GM21390 (cell line): ENCODE measurements at regions not wholly inside any gene's neighbourhood (a gene's known extent, or its start where the extent isn't known, plus 50 kb on each side); places are given as distances from the start of the nearest gene placed in this dataset.

Experiments used
- ATAC-seq: cut with Tn5 transposase; IDR thresholded peaks from one replicate; pipeline ENCODE4 v1.9.1; 2021; ENCODE audit not compliant: unreplicated experiment

DNA sequence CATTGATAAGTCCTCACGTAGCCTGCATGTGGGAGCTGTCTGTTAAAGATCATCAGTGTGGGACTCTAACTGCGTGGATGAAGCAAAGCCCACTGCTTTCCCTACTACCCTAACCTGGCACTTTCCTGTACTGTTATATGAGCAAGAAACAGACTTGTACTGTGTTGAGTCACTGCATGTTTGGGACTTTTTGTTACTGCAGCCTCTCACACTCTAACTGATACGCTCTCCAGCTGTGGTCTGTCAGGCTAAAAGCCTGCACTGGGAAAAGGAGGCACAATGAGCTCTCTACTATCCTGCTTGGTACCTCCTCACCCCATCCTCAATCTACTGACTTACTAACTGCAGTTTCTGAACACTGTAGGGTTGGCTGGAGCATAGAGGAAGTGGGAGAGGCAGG, 93.7 kb upstream of the PLET1 start:
- no peak for ATAC-seq

DNA sequence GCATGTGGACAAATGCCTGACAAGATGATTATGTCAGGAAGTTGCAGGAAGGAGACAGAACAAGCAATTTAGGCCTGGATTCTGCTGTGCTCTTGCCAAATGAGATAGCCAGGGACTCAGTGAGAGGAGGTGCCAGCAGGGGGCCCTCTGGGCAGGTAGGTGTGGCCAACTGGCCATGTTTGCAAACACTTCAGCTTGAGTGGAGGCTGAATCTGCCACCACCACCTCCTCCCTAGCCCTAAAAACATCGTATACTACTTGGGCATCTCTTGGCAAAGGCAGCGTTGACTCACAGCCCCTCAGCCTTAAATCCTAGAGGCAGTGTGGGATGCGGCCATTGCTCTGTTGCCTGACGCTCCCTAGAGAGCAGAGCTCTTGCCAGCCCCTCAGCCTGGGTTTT, 95.1 kb upstream of the PLET1 start:
- ATAC-seq = no peak

DNA sequence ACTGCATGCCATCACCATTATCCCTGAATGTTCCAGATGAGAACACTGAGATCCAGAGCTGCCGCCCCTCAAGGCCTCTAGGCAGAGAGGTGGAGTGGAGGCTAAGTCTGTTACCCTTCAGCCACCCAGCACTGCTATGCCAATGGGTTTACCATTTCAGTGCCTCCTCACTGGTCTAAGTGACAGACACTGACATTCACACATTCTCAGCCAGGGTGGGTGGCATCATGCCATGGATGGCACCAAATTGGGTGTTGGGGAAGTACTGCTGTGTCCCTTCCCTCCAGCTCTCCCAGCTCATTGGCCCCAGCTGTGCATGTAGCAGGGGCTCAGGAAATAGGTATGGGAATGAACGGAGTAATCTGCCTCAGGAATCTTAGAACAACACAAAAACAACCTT, 96.8 kb upstream of the PLET1 start:
- no peak for ATAC-seq

DNA sequence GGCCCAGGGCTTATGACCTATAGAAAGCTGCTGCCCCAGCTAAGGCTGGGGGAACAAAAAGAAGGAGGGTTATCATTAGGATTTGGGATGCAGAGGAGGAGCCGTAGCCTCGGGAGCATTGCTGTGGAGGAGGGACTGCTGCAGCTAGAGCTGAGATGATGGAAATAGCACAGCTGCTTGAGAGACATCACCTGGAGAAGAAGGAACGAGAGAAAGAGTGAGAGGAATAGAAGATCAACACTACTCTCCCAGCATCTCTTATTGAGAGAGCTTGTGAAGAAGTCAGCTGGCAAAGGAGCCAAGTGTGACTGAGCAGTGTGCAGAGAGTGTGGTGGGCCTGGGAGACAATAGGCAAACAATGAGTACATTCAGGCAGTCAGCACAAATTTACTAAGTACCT, 100.7 kb upstream of the PLET1 start:
- no peak for ATAC-seq

DNA sequence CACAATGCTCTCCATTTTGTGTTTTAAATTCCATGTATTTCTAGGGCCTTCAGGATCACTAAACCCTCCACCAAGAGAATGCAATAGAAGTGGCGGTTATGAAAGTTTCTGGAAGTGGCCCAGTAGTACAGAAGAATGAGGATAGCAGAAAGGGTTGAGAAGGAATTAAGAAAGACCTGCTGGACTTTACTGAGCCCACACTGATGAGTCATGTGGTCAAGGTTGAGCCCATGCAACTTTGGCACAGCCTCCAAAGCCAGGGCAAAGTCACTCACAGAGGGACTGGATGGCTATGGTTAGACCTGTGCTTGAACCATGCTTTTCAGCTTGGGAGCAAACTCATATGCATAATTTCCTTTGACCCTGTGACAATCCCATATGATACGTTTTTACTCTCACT, 102.9 kb upstream of the PLET1 start:
- ATAC-seq = no peak

DNA sequence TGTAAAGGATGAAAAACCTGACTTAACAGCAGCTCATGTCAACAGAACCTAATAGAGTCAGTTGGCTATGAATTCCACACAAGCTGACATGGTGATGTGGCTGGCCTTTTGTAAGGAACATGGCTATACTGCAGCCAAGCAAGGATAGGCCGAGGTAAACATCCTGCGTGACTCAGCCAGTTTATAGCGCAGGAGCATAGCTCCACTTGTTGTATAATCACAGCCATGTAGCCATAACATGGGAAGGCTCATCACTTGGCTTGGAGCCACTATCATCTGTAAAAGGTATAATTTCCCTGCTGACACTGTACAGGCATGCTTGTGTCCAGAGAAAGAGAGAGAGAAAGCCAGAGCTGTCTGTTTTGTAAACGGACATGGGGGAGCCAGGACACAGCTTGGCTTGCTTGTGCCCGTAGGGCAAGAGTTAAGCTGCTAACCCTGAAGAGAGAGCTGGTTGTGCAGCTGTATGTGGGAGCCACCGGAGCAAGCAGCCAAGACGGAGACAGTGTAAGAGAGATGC, 104.4 kb upstream of the PLET1 start:
- ATAC-seq = no peak

DNA sequence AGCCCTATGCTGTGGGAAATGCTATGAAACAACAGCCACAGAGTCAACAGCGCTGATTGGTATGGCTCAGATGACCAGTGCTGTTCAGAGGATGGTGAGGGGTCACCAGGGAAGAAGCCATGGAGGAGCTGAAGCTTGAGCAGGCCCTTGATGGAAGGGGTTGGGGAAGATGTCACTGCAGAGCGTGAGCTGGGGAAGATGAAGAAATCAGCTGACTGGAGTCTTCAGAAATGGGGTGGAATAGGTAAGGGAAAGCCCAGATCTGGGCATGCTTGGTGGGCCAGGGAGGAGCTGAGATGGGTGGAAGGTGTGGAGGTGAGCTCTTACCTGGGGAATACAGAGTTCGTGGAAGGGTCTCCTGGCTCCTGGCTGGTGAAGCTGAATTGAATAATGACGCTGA, 105.4 kb upstream of the PLET1 start:
- ATAC-seq = no peak

DNA sequence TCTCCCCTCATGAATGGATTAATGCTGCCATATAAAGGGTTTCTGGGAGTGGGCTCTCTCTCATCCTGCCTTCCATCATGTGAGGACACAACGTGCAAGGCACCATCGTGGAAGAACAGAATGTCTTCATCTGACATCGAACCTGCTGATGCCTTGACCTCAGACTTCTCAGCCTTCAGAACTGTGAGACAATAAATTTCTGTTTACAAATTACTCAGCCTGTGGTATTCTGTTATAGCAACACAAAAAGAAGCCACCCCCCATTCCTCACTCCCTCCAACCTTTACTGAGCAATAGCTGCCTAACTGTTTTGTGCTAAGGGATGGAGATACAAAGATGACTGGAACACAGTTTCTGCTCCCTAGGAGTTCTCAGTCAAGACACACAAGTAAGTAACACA, 106.1 kb upstream of the PLET1 start:
- no peak for ATAC-seq

DNA sequence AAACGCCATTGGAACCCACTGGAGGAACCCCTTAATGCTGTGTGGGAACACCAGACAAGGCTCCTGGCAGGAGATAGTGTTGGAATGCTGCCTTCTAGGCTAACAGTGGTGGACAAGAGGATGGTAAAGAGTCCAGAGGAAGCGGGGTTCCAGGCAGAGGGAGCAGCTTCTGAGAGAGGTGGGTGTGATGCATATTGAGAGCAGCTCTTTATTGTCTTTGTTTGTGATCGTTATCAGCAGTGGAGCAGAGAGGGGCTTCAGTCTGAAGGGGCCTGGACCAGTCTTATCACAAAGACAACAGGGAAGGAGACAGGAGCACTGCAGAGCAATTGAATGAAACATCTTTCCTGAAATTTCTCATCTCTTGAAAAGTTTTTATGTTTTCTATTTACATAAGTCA, 106.8 kb upstream of the PLET1 start:
- no peak for ATAC-seq

DNA sequence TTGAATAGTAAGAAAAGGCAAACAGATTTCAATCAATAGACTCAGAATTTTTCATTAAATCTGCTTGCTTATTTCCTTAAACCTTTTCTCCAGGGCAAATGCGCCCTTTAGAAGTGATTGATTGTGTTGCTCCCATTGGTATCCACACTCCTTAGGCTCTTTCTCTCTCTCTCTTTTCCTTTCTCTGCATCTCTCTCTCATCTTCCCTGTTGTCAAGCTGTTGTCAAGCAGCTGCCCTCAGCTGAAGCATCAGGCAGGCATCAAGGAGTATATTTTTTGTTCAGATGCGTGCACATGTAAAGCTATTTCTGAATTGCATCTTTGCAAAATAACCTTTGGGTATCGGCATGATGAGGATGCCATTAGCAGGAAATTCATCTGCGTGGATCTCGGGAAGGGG, 107.2 kb upstream of the PLET1 start:
- ATAC-seq = no peak

DNA sequence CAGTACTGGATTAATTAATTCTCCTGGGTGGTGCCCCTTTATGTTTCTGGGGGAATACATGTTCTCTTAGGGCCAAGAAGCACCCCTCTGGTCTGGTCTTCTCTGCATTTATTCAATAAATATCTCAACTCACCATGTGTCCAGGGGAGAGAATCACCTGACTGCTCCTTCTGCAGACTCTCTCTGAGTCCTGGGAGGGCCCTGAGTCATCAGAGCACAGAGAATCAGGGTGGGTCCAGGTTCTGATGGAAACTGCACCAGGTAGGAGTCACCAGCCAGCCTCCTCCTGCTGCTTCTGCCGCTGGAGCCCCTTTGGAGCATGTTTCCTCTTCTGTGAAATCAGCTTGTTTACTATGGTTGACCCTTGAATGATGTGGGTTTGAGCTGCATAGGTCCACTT, 107.7 kb upstream of the PLET1 start:
- no peak for ATAC-seq

DNA sequence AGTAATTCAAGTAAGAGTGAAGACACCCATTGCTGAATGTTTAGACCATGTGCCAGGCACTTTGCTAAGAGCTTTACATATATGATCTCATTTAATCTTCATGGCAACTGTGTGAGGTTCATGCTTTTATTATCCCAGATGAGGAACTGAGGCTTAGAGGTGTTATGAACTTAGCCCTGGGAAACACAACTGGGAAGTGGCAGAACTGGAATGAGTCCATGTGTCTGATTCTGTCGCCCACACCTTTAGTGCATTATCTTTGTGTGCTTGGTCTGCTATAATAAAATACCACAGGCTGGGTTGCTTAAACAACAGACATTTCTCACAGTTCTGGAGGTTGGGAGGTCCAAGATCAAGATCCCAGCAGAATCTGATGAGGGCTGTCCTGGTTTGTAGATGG, 108.7 kb upstream of the PLET1 start:
- ATAC-seq = no peak

DNA sequence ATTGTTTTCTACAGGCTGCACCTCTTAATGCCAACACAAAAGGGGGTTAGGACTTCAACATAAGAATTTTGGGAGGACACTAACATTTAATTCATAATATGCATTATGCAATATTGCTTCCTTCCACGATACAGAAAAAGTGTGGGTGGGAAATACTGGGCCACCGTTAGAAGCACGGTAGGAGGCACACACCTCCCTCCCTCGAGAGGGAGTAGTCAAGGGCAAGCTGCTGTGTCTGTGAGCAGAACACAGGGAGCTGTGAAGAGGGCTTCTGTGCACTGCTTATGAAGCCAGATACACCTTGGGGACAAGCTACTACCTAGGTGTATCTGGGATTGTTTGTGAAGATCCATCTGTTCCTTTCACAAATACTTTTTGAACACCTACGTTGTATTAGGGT, 109.3 kb upstream of the PLET1 start:
- no peak for ATAC-seq

DNA sequence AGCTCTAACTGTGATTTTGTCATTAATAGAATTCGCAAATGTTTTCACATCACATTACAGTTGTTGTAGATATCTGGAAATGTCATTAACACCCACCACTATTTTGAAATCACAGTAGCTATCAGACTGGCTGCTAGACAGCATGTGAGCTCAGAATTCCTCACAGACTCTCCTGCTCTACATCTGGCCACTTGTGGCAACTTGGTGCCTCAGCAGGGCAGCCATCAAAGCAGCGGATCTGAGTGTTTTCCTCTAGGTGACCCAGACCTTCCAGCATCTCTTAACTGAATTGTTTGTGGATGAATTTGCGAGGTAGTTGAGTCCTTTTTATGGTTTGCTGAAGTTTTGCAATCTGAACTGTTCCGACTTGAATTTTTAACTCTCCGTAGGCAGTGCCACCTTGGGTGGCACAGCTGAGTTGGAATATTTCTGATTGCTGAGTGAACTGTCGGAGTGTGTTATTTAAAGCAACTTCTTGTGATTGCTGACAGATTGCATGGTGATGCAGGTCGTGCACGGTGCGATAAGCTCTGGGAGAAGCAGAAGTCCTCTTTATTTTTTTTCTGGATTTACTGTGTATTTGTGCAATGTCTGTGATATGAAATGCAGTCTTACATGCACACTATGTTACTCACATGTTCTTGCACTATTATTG, 114.0 kb upstream of the PLET1 start:
- no peak for ATAC-seq

DNA sequence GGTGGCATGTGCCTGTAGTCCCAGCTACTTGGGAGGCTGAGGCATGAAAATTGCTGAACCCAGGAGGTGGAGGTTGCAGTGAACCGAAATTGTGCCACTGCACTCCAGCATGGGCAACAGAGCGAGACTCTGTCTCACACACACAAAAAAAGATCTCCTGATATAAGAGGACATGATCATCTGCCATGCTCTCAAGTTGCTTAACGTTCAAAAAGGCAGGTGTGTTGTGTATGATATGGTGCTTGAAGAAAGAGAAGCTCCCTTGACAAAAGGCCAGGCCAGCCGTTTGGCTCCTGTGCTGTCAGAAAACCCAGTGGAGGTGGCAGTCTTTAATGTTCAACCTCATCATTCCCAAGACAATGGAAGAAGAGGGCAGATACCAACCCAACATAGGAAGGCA, 117.3 kb upstream of the PLET1 start:
- no peak for ATAC-seq

DNA sequence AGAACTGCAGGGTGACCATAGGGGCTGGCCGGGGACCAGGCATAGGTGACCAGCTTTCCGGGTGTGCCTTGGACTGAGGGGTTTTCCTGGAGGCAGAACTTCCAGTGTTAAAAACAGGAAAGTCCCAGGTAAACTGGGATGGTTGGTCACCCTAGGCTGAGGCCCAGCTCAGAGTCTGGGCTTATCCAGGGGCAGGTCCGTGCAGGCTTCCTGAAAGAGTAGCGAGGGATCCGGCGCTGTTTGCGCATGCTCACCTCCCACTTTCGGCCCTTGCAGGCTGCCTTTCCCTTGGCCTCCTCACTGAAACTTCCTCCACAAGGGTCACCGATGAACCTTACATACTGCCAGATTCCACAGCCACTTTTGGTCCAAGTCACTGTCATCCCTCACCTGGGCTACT, 119.8 kb upstream of the PLET1 start:
- ATAC-seq = no peak

DNA sequence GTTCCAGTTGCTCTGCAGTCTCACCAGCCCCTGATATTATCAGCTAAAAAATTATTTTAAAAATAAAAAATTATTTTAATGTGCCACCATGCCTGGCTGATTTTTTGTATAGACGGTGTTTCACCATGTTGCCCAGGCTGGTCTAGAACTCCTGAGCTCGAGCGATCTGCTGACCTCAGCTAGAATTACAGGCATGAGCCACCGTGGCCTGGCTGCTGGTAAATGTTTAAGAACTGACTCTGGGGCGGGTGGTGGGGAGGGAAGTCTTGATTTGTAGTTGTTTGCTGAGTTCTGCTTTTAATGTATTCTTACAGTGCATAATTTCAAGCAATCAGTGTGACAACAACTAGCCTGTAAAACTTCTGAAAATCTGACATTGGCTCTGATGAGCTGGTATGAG, 120.9 kb upstream of the PLET1 start:
- no peak for ATAC-seq

DNA sequence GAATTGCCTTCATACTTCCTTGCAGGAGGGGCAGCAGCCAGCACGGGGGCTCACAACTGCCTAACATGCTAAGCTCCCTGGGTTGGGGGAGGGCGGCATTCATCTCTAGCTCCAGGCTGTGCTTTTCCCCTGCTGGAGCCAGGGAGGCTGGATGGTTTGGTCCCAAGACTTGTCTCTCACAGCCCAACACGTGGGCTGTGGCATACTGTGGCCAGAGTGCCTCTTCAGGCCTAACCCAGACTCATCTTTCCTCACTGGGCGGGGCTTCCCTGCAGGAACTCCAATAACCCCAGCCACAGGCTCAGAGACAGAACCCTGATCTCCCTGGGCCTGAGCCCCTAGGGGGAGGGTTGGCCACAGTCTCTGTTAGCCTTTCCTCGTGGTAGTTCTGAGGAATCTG, 121.9 kb upstream of the PLET1 start:
- ATAC-seq = no peak

DNA sequence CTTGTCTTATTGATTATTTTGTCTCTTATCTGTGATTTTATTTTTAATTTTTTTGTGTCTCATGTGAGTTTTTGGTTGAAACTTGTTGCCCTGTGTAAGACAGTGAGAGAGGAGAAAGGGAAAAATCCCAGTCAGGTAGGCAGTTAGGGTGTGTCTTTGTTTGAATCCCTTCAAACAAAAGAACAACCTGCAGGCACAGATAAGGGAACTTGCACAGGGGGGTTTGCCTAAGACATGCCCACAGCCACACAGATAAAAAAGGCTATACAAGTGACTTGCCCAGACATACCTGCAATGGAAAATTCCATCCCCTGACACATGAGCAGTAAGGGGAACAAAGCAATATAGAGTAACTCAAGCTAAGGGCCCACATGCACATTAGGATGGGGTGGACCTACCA, 127.8 kb upstream of the PLET1 start:
- ATAC-seq = no peak

DNA sequence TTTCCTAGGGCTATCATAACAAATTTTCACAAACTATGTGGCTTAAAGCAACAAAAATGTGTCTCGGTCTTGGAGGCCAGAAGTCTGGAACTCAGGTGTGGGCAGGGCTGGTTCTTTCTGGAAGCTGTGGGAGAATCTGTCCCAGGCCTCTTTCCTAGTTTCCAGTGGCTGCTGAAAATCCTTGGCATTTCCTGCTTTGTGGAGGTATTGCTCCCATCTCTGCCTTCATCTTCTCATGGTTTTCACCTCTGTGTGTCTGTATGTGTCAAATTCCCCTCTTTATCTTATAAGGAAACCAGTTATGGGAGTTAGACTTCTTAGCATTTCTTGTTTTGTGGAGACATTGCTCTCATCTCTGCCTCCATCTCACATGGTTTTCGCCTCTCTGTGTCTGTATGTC, 130.4 kb upstream of the PLET1 start:
- ATAC-seq = no peak

DNA sequence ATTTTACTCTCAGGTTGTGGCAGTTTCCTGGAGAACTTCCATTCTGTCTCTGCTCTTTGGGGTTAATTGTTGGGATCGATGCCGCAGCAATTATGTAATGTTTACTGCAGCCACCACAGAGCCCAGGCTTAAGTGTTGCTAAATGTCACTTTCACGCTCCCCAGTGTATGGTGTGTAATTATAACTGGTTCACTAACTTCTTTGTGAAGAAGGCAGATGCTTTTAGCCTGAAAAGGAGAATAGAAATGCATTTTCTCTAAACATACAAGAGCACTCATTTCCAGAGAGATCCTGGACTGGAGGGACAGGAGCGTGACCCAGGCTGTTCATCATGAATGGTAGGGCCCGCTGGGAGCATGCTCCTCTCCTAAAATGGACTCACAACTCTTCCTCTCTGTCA, 132.2 kb upstream of the PLET1 start:
- no peak for ATAC-seq

DNA sequence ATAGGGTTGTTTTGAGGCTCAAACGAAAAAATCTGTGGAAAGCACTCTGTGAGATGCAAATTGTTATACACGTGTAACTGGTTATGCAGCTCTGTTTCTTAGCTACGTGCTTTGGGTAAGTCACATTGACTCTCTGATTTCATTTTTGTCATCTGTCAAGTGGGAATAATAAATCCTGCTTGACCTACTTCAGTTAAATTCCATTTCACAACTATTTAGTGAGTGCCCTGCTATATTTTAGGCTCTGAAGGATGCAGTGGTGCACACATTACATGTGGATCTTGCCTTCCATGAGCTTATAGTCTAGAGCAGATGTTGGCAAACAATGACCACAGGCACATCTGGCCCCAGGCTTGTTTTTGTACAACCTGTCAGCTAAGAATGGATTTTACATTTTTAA, 133.6 kb upstream of the PLET1 start:
- ATAC-seq = no peak

DNA sequence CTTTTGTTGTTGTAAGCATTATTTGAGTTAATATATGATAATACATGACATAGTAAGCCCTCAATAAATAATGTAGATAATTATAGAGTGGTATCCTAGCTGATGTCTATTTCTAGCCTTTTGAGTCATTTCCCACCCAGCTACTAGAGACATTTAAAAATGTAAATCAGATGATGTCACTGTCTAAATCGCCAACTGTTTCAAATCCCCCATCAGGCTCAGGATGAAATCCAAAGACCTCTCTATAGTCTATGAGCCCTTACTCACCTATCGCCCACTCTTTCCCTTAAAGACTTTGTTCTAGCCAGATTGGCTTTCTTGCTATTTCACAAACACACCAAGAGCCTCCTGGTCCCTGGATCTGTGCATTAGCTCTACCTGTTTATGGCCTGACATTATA, 135.4 kb upstream of the PLET1 start:
- ATAC-seq = no peak
